CD4-positive, alpha-beta T cell treated with Interleukin-15 for 4 hours (primary cell): ENCODE measurements at regions not wholly inside any gene's neighbourhood (a gene's known extent, or its start where the extent isn't known, plus 50 kb on each side); places are given as distances from the start of the nearest gene placed in this dataset.

Source experiments
- DNase-seq: peaks from one replicate; pipeline ENCODE4 v3.0.0-alpha.2; 2020; ENCODE audit warnings: low spot score

DNA sequence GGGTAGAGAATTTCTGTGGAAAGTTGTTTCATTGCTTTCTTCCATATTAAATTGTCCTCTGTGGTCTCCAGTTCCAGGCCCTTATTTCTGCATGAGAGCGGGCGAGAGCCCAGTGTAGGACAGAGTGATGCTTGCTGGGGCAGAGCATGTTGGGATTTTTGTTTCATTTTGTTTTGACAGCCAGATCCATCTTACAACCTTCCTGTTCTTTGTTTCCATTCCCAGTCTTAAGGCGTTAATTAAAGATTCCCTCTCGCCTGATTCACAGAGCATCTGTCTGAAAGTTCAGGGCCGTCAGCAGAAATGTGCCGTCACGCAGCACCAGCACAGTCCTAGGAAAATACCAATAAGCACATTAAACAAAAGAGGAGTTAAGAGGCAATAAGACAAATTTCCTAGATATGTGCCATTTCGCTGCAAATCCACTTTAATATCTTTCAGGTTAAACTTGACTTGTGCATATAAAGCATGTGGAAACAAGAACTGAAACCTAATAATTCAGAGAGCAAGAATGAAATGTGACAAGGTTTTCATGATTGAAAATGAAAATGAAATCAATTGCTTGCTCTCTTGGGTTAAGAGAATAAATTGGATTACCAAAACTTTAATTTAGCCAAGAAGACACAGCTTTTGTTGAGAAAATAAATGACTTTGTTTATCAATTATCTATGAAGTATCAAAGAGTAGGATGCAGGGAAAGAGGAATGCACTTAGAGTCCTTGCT, 210.7 kb upstream of the SLC10A2 start:
- DNase-seq, result no peak

DNA sequence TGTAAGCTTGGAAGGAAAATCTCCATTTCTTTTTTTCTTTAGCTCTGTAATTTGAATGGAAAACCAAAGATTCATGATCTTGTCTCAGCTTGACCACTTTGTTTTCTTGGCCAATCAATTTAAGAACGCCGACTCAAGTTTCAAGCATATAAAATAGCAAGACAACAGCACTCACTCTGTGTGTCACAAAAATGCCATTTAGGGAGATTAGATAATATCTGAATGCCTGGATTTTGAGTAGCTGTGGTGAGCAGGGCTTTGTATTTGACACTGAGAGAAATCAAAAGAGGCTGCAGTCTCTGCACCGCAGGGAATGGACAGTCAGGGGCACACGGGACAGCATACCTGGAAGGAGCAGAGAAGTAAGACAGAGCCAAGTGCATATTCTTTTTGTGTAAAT, 209.5 kb upstream of the SLC10A2 start:
- no peak for DNase-seq

DNA sequence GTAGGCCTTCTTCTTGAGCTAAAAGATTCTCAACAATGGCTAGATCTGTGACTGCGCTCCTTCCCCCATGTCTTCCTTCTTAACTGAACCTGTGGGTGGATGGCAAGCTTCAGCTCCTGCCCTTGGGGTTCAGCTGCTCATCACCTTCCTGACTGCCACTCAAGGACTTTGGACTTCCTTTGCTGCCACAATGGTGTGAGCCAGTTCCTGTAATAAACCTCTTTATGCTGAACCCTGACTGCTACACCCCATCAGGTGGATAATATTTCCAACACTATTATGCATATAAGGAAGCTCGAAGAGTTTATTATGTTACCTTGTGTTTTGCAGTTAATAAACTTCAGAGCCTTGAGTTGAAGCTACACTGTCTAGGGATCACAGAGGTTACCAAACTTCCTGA, 208.9 kb upstream of the SLC10A2 start:
- no peak for DNase-seq

DNA sequence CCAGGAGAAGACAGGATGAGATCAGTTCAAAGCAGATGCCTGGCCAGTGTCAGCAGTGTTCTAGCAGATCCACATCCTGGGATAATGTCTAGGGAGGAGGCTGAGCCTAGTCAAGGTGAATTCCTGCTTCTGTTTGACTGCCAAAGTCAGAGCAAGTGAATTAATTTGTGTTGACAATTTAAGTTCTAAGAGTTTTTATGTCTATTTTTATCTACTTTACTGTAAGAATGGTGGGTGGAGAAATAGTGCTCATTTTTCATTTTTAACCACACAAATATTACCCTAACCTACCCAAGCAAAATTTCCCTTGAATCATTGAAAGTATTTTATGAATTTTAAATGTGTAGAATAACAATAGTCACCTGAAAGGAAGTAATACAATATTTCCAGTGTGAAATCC, 207.6 kb upstream of the SLC10A2 start:
- no peak for DNase-seq

DNA sequence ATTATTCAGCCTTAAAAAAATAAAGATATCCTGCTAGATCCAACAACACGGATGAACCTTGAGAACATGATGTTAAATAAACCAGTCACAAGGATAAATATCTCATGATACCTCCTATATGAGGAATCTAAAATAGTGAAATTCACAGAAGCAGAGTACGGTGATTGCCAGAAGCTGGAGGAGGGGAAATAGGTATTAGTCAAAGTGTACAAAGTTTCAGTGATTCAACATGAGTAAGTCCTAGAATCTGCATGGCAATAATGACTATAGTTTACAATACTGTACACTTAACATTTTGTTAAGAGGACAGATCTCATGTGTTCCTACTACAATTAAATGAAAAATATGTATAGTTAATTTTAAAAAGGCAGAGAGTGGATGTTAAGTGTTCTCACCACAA, 206.6 kb upstream of the SLC10A2 start:
- DNase-seq, result no peak

DNA sequence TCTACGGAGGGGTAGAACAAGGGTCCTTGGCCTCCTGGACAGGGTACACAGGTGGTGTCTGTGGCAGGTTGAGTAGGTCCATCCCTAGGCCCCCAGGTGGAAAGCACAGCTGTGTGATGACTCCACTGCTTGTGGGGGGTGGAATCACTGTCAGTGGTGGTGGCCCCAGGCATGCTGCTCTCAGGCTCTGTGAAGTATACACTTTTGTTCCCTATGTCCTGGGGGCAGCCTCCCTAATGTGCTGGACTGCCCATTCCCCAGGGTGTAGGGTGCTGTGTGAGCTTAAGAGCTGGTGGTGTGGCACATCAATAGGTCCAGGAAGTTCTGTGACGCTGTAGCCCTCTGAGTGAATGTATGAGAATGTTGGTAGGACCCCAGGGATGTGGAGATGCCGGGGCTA, 197.2 kb upstream of the SLC10A2 start:
- no peak for DNase-seq

DNA sequence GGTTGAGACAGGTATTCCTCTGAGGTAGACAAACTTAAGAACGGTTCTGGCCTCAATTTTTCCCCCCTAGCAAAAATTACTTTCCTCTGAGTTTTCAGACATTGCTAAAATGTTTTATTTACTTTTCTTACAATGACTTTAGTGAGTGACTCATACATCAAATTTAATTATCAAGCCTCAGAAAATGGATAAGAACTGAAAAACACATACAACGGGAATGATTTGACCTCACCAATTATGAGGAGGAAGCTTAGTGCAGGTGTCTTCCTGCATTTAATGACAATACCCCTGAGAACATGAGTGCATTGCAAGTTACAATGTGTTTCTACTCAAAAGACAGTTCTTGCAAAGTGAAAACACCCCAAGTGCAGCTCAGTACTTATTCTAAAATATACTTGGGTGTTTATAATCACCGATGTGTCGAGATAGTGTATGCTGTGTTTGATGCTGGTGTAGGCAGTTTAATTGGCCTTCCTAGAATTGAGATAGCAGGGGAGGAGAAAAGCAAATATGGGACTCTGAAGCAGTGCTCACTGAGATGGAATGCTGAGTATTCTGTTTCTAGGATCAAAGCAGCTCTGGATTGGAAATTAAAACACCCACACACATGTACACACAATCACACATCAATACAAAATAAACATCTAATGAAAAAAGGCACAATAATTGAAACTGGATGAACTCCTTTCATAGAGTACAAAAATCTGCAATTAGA, 189.5 kb upstream of the SLC10A2 start:
- DNase-seq, result no peak

DNA sequence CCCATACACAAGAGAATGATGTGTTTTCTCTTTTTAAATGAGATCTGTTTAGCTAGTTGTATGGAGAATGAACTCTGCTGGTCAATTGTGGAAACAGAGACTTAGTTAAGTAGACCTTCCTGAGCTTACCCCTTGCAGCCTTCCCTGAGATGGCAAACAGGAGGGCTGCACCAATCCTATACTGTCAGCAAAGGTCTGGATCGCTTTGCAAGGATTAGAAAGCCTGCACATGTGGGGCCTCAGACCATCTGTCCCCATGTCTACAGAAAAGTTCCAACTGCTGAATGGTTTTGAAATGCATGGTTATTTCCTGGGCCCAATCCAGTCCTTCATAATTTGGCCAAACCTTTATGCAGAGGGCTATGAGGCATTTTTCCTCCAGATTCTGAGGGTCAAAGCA, 183.9 kb upstream of the SLC10A2 start:
- no peak for DNase-seq

DNA sequence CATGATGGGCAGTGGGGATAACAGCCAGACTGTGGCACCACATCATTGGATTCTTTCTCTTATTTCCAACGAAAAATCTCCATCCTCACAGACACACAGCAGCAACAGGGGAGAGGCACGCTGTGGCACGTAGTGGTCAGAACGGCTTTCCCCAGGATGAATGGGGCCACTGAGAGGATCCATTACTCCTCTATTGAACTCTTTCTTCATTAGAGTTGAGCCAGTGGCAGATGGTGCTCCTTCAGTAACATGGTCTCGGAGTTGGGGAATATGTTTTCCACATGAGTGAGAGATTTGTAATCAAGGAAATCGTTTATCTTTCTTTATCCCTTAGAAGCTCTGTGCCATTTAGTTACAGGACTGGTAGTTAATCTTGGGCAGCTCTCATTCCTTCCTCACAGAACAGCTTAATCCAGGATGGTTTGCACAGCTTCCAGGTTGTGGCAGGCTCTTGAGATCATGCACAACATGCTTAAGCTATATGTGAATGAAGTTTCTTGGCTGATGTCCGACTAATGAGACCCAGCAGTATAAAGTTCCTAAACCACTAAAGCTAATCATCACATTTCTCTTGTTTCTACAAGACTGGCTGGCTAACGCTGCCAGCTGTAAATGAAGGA, 180.5 kb upstream of the SLC10A2 start:
- DNase-seq, result no peak

DNA sequence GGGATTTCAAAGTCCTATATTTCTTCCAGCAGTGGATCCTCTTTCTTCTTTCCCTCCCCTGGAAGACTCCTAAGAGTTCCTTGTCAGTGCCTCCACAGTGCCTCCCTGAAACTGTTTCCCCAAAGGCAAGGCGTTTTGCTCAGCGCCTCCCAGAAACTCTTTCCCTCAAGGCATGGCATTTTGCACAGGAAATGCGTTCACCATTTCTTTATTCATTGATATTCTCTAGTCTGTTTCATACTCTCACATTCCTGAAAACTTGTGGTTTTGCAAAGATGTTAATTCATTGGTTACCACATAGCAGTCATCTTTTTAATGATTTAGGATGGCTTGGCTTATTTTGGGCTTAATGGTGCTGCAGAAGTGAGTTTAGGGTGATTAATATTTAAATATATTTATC, 177.3 kb upstream of the SLC10A2 start:
- DNase-seq, result no peak

DNA sequence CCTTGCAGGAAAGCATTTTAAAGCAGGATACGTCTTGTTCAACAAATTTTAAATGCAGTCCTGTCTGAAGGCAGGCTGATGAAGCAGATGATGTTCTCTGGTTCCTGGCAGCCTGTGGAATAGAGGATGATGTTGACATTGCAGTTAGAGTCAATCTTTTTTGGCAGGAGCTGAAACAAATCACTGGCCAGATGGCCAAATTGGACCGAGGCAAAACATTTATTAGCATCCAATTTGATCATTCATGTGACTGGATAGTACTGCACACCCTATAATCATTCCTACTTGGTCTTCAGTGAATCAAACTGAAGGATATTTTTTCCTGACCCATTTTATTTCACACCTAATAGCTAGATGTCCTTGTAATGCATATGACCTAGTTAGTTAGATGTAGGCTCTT, 172.2 kb upstream of the SLC10A2 start:
- DNase-seq, result no peak

DNA sequence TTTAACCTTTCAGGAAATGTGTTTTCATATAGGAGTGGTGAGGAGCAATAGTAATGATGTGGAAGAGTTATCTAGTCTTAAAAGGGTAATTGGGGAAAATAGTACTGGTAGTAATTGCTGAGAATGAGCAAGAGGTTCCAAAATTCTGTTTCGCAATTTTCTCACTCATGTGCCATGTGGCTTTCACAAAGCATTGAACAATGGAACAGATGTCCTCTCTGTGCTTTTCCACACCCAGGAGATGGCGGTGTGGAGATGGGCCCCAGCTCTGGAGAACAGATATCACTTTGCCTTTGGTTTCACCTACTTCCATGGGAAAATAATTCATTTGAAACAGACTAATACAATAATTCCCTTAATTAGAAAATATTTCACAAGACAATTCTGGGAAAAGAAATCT, 170.0 kb upstream of the SLC10A2 start:
- no peak for DNase-seq

DNA sequence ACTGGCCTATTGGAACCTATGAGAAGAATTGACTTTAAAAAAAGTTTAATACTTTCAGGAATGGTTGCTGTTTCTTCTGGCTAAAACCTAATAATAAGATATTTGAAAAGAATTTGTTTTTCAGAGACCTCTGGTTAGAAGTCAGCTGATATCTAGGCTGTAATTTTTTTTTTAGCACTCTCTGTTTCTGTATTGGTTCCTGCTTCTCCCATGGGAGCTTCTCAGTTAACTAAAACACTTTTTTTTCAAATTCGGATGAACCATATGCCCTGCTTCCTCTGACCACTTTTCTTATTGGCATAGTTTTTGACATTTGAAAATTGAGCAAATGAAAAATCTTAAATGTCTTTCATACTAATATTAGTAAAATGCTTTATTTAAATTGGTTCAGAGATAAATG, 163.5 kb upstream of the SLC10A2 start:
- DNase-seq, result no peak

DNA sequence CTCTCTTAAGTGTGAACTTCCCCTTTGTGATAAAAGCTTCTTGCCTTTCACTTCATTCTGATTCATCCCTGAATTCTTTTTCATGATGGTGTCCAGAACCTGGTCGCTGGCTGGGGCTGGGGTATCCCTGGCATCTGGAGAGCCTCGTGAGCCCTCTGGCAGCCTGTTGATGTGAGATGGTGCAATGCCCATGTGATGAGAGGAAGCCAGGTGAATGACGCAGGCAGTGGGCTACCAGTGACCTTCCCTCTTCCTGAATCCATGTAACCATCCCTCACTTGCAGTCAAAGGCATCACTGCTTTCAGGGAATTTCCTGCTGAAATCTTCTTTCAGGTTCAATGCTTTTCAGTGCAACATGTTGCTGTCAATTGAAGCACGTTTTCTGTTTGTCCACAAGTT, 158.6 kb upstream of the SLC10A2 start:
- no peak for DNase-seq

DNA sequence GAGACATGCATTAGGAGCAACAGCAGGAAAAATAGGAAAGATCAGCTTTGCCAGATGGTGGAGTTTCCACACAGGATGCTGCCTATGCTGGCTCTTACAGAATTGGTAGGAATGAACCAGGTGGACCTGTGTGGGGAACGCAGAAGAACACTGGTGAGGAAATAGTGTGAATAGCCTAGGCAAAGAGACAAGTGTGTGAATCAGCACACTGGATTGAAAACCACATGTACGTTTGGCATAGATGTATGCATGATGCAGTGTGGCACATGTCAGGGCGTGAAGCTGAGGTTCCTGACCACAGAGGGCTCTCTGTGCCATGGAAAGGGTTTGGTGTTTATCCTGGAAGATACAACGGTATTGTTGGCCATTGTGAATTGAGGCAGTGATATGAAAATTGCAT, 156.5 kb upstream of the SLC10A2 start:
- DNase-seq, result no peak

DNA sequence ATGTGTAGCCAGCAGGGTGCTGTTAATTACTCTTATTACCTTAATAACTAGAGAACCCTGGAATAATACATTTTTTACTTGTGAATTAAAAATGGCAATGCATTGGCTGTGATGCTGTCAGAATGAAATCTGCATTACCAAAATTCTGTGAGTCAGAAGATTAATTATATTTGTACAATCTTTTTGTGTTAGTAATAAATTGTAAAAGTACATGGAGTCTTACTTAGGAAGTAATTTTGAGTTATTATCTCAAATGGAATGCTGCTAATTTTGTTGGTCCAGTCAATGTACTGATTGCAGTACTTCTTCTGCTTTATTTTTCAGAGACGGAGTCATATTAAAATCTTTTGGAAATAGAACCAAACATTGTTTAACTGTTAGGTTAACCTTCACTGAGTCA, 152.0 kb upstream of the SLC10A2 start:
- no peak for DNase-seq

DNA sequence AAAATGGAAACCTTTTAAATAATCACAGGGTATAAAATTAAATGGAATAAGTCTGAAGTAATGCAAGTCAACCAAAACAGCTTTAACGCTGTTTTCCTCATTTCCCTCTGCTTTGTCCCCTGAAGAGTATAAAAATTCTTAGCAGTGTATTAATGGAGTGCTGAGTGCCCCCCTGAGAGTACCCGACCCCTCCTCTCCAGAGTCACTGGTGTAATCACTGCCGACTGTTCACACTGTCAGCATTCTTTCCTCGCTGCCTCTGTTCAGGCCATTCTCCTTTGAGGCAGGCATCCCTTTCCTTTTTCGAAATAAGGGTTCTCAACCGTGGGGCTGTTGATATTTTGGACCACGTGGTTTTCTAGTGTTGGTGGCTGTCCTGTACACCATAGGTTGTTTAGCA, 146.9 kb upstream of the SLC10A2 start:
- DNase-seq, result no peak

DNA sequence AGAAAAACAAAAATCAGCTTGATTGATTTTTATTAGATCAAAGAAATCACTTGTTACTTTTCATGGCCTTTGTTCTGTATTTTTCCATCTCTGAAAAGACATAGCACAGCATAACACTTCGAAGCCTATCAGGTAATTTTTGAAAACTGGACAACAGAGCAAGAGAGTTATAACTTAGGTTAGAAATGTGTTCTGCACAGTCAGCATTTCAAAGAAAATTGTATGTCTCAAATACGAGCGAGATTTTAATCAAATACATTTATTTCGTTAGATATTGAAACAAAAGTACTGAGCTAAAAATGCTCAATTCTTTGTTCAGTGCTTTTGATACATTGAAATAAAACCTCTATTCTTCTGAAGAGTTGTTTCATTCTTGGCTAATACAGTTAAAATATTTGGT, 144.1 kb upstream of the SLC10A2 start:
- DNase-seq, result no peak

DNA sequence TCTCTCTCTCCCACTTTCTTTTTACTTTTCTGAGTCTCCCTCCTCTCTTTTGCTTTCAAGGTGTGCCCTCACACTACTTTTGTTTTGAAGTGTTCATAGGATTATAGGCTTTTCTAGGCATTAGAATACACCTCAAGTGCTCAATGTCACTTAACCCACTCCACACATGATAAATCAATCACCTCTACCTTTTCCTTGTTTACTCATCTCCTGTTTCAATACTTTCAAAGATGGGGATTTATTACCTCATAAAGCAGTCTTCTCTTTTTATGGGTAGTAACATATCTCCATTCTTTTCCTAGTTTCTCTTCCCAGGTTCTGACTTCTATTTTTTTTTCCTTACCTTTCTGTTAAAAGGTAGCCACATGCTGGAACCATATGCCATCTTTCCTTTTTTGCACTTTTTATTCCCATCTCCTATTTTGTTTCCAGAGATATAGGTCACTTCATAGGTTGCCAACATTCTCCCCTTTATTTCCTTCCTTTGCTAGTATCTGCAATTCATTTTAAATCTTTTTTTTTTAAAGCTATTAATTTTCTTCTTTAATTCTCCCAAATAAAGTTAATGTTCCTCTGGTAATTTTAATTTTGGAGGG, 137.6 kb upstream of the SLC10A2 start:
- DNase-seq, result no peak

DNA sequence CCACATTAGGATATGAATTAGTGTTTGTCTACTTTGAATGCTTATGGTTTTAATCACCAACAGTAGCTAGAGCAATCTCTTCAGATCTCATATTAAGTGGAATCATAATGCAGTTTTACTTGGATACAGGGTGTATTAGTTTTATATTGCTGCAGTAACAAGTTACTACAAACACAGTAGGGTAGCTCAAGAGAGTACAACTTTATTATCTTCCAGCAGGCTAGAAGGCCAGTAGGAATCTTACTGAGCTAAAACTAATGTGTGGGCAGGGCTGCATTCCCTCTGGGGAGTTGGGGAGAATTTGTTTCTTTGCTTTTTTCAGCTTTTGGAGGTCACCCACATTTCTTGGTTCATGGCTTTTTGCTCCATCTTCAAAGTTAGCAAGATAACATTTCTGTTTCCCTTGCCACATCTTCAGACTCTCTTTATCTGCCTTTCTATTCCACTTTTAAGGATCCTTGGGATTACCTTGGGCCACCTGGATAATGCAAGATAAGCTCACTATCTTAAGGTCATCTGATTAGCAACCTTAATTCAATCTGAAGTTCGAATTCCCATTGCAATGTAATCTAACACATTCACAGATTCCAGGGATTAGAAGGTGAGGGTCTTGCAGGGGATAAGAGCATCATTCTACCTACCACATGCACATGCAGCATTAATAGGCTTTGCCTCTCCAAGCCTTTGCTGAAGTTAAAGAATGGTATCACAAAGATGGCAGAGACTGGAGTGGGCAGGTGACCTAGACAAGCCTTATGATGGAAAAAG, 134.1 kb upstream of the SLC10A2 start:
- DNase-seq, result no peak

DNA sequence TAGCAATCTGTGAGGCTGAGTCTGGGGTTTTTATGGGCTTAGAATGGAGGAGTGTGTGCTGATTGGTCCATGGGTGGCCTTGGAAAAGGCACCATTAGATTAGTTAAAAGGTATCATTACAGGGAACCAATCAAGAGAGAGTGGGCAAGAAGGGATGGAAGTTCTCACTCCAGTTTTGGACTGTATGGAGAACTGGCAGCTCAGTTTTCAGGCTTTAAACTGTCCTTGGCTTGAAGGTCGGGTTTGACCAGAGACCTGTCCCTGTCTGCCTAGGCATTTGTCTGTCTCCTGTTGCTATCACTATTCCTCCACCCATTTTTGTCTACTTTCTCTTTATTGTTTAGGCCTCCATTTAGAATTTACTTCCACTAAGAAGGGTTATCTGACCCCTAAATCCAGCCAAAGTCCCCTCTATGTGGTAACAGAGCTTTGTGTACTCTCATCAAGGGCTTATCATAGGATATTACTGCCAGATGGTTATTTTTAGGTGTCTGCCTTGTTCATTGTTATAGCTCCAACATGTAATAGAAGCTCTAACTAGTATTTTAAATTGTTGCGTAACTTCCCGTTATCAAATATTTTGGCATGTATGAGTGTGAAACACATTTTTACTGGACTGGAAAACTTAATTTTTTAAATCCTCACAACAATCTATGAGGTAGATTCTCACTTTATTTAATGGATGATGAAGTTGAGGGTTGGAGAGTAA, 133.3 kb upstream of the SLC10A2 start:
- DNase-seq, result no peak

DNA sequence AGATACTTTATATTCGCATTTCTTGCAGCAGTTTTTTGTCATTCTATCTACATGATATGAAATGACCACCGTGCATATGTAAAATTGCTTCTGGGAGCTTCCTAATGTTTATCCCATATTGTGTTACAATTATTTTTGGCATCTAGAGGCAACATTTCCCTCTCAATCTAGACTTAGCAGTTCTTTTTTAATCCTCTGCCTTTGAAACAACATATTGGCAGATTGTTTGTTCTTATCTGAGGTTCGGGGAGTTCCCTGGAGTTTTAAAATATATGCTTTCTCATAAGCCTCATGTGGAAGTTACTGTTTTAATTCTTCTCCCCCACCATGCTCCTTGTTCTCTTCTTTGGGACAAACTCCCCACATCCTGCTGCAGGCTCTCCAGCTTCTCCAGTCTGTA, 130.1 kb upstream of the SLC10A2 start:
- no peak for DNase-seq
